HG03354 (cell line): ENCODE measurements at regions not wholly inside any gene's neighbourhood (a gene's known extent, or its start where the extent isn't known, plus 50 kb on each side); places are given as distances from the start of the nearest gene placed in this dataset.
"Not testable (repeated sequence)": the region's sequence is repeated elsewhere in the genome, so short reads cannot be mapped to it uniquely, and the experiment has no call there.

Experiments
- ATAC-seq: cut with Tn5 transposase; IDR thresholded peaks from one replicate; pipeline ENCODE4 v1.9.1; 2021; ENCODE audit warnings: mild to moderate bottlenecking; ENCODE audit not compliant: unreplicated experiment, poor library complexity, severe bottlenecking

- ATAC-seq: no peak
These were observed 342.8 kb downstream of the TUSC7 start for GRCh38 chr3:117052395-117052794.

- no peak for ATAC-seq
These were observed 345.0 kb downstream of the TUSC7 start for GRCh38 chr3:117054556-117054955.

GRCh38 chr3:117056946-117057345 lies 347.4 kb downstream of the TUSC7 start:
- not testable (repeated sequence) for ATAC-seq

DNA sequence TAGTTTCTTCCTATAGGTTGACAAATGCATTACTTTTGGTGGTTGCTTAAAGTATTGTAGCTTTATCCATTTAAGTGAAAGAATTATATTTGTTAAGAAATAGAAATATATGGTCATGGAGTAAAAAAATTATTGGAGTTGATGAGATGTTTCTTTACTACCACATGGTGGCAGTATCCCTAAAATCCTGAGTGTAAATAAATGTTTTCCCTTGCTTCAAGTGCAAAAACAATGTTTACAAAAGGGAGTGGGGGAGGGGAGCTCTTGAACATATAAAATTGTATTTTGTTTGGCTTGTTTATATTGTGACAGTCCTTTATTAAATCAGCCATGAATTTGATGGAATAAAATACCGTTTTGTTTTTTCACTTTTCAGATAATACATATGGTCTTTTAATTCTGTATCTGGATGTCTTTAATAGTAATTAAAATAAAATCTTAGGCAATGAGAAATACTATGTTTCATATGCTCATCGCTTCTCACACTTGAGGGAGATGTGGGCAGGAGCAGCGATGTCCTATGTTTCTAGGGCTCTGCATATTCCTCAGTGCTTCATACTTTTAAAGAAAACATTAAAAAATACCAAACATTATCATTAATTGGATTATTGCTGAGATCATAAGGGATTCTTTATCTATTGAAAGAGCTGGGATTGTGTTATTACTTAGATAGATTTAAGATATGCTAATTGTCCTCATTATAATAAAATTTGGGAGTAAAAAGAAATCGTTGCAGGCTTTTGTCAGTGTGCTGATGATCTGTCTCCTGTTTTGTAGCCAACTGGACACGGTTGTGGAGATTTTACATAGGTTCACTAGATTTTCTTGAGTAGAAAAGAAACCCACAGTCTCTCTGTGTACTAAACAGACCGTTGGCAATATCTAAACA lies 349.7 kb downstream of the TUSC7 start:
- no peak for ATAC-seq

DNA sequence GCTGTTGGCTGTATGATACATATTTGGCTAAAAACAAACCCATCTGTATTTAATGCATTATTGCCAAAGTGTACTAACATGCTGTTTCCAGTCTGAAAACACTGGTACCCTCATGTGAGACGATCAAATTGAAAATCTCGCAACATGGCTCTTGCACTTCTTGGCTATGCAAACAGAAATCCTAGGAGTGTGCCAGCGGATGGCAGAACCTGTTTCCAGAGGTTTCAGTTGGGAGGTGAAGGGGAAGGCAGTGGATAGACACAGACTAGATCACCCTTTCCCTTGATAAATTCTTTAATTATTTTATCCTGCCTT lies 350.3 kb downstream of the TUSC7 start:
- ATAC-seq: no peak

- ATAC-seq: no peak
These were observed 354.4 kb downstream of the TUSC7 start for GRCh38 chr3:117063930-117064329.

- no peak for ATAC-seq
These were observed 358.7 kb downstream of the TUSC7 start for GRCh38 chr3:117068301-117068700.

DNA sequence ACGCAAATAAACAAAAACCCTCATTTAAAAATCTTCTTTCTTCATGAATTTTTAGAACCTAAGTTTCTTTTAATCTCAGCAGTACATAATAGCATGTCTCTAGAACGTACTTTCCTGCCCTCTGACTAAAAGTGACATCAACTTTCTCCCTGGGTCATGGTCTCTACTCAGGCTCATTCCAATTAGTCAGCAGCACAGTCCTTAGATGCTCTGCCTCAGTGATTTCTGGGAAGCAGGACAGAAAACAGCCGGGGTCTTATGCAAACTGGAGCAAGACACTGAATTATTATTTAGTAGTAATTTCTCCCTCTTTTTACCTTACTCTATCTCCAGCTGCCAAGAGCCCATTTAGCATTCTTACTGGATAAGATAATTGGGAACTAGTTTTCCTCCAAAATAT lies 365.2 kb downstream of the TUSC7 start:
- ATAC-seq: no peak

- ATAC-seq: no peak
These were observed 370.4 kb downstream of the TUSC7 start for GRCh38 chr3:117079997-117080396.

- no peak for ATAC-seq
These were observed 371.3 kb downstream of the TUSC7 start for GRCh38 chr3:117080872-117081271.

- ATAC-seq: no peak
These were observed 374.7 kb downstream of the TUSC7 start for GRCh38 chr3:117084277-117084676.

- no peak for ATAC-seq
These were observed 375.2 kb downstream of the TUSC7 start for GRCh38 chr3:117084739-117085270.

- no peak for ATAC-seq
These were observed 382.1 kb downstream of the TUSC7 start for GRCh38 chr3:117091676-117092075.

- ATAC-seq: no peak
These were observed 387.0 kb downstream of the TUSC7 start for GRCh38 chr3:117096549-117096948.

DNA sequence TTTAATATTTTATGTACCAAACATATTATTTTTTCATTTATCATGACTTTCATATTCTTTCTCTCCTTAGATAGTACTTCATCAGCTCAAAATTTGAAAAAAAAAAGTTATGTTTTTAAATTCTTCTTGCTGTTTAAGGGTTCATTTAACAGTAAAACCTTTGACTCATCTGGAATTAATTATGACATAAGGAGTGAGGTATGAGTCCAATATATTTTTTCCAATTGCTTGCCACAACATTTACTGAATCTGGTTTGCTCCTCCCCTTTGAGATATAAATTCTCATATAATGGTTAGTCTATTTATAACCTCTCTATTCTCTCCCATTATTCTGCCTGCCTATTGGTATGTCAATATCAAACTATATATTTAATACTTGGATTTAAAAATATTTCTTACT lies 387.8 kb downstream of the TUSC7 start:
- ATAC-seq: no peak

DNA sequence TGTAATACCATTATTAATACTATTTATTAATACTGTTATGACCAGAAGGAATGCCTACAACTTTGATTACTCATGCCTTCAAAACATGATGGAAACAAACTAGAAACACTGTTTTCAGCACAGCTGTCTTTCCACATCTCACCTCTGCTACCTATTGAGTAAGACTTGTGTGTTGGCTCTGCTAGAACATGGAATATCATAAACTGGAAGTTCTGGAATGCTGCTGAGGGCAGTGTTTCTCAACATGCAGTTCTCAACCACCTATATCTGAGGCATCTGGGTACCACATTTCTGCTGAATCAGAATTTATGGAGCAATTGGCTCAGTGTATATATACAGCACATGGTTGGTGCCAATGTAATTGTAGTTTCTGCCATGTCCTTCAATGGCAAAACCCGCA lies 392.1 kb downstream of the TUSC7 start:
- ATAC-seq: no peak

DNA sequence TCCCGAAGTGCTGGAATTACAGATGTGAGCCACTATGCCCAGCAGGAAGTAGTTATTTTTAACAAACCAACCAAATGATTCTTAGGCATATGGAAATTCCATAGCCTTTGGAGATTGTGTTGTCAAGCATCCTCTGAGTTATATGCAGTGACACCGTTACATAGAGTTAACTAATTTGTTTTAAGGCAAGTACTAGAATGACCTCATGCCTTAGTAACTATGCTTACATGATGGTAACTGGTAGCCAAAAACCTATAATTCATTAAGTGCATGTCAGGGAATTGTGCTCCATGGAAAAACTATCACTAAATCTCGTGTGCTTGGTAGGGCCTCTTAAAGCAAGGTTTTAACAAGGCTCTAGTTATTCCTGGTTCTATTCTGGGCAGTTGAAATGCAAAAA lies 392.8 kb downstream of the TUSC7 start:
- no peak for ATAC-seq

GRCh38 chr3:117103675-117104074 lies 394.1 kb downstream of the TUSC7 start:
- no peak for ATAC-seq

DNA sequence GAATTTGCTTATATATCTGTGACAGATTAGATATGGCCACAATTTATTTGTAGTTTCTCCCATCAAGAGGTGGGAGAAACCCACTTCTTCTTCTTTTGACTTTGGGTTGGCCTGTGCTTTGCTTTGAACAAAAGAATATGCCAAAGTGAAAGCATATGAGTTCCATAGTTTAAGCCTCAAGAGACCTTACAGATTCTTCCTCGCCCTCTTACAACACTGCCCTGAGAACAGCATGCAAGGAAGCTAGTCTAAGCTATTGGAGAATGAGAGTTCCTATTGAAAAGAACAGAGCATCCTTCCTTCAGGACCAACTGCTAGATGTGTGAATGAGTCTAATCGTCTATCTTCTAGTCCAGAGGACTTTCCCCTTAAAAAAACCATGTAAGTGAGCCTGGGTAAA lies 394.8 kb downstream of the TUSC7 start:
- ATAC-seq: no peak

GRCh38 chr3:117104792-117105191 lies 395.2 kb downstream of the TUSC7 start:
- ATAC-seq: no peak

DNA sequence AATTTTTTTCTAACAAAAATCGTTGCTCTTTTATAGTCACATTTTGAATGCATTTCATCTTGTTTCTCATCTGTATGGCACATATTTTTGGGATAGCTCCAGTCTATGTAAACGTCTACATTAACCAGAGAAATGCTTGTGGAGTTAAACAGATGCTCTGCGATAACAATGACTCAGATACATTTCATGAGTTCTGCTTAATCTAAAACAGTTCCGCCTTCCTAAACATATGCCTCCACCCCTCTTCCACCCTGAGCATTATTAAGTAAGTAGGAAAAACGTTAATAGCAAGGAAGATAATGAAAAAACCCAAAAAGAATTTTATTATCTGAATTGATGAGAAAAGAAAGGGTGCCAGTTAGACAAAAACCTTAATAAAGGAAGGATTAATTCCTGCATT lies 396.1 kb downstream of the TUSC7 start:
- no peak for ATAC-seq

GRCh38 chr3:117106396-117106795 lies 396.8 kb downstream of the TUSC7 start:
- ATAC-seq: no peak
